ENCODE measurements at regions not wholly inside any gene's neighbourhood (a gene's known extent, or its start where the extent isn't known, plus 50 kb on each side); places are given as distances from the start of the nearest gene placed in this dataset.
"Not testable (repeated sequence)": the region's sequence is repeated elsewhere in the genome, so short reads cannot be mapped to it uniquely, and the experiment has no call there.

DNA sequence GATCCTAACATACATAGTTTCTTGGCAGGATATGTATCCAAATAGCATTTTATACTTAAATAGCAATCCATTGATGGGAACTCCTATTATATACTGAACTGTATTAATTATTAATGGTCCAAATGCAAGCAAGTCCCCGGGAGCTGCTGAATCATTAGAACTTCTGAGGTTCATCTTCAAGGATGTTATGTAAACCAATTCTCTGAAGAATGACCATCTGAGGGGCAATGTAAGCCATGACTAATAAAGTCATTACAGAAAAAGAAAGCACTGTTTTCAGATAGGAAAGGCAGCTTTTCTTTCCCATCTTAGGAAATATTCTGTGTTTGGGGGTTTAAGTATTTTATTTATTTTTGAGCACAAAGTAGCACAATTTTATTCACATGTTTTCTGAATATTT is 166.1 kb upstream of the SLC16A7 start:
- ATAC-seq (no peak), DNase-seq (no peak)
- no peak overlapping the region for H3K27ac ChIP-seq
- TF ChIP-seq, protein P1, sequence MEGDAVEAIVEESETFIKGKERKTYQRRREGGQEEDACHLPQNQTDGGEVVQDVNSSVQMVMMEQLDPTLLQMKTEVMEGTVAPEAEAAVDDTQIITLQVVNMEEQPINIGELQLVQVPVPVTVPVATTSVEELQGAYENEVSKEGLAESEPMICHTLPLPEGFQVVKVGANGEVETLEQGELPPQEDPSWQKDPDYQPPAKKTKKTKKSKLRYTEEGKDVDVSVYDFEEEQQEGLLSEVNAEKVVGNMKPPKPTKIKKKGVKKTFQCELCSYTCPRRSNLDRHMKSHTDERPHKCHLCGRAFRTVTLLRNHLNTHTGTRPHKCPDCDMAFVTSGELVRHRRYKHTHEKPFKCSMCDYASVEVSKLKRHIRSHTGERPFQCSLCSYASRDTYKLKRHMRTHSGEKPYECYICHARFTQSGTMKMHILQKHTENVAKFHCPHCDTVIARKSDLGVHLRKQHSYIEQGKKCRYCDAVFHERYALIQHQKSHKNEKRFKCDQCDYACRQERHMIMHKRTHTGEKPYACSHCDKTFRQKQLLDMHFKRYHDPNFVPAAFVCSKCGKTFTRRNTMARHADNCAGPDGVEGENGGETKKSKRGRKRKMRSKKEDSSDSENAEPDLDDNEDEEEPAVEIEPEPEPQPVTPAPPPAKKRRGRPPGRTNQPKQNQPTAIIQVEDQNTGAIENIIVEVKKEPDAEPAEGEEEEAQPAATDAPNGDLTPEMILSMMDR (IDR thresholded peaks at IDR 0.05), result no peak
- no peaks in the 10 kb centered on the region for H3K9me3 ChIP-seq
- H3K36me3 ChIP-seq, result no peaks in the 10 kb centered on the region
- H3K27me3 ChIP-seq, result no peaks in the 10 kb centered on the region
- no peaks in the 10 kb centered on the region for H3K4me1 ChIP-seq
- intact Hi-C loops (cut with DNase I), result no loop called here
- H3K4me3 ChIP-seq, result no peak overlapping the region

DNA sequence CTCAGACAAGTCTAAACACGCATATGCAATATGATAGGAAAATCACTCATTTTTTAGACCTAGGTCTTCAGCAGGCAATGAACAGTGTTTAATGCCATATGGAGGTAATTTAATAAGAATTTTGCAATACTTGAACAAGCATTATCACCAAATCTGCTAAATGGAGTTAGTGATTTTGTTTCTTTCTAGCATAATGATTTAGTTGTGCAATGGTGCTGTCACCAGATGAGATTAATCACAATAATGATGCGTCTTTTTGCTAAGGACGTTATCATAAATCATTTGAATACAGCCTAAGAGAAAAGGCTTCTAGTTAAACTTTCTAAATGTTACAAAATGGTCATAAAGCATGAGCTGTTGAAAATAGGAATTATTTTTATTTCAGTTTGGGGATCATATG is 170.0 kb upstream of the SLC16A7 start:
- Histone ChIP-seq H3K36me3 (no peaks in the 10 kb centered on the region), H3K4me3 (no peak overlapping the region), H3K27me3 (no peaks in the 10 kb centered on the region), H3K27ac (no peak overlapping the region), H3K9me3 (no peaks in the 10 kb centered on the region), H3K4me1 (no peaks in the 10 kb centered on the region)
- intact Hi-C loops (cut with DNase I), result no loop called here
- ATAC-seq, result no peak
- DNase-seq, result no peak
- TF ChIP-seq, protein P1 (IDR thresholded peaks at IDR 0.05), result no peak

DNA sequence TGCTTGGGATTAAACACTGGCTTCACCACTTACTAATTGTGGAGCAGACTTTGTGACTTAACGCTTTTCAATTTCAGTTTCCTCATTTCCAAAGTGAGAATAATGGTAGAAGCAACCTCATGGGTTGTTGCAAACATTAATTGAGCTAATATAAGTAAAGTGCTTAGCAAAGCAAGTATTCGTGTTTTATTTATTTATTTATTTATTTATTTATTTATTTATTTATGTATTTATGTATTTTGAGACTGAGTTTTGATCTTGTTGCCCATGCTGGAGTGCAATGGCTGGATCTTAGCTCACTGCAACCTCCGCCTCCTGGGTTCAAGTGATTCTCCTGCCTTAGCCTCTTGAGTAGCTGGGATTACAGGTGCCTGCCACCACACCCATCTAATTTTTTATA is 171.2 kb upstream of the SLC16A7 start:
- H3K36me3 ChIP-seq; H3K27me3 ChIP-seq; H3K4me1 ChIP-seq; ATAC-seq; DNase-seq; intact Hi-C loops (cut with DNase I); H3K9me3 ChIP-seq; H3K4me3 ChIP-seq; H3K27ac ChIP-seq: not testable (repeated sequence)

DNA sequence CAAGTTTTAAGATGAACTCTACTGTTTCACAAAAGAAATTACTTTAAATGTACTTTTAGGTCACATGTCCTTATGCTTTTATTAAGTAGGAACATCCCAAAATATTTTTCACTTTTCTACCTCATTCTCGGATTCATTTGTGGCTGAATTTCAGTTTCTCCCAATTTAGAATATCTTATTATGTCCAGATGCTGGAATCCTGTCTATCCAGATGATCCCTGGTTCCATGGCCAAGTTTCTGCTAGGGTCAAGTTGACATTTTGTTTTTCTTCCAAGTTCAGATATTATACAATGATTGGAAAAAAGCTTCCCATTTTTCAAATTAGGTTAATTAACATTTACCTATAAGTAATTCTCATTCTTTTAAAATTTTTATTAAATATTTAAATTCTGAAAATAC is 181.8 kb upstream of the SLC16A7 start:
- H3K4me1 ChIP-seq, result no peaks in the 10 kb centered on the region
- no peaks in the 10 kb centered on the region for H3K9me3 ChIP-seq
- TF ChIP-seq, protein P1 (IDR thresholded peaks at IDR 0.05), result no peak
- intact Hi-C loops (cut with DNase I), result no loop called here
- H3K36me3 ChIP-seq, result no peaks in the 10 kb centered on the region
- no peaks in the 10 kb centered on the region for H3K27me3 ChIP-seq
- no peak overlapping the region for H3K4me3 ChIP-seq
- DNase-seq (no peak), ATAC-seq (no peak)
- no peak overlapping the region for H3K27ac ChIP-seq

DNA sequence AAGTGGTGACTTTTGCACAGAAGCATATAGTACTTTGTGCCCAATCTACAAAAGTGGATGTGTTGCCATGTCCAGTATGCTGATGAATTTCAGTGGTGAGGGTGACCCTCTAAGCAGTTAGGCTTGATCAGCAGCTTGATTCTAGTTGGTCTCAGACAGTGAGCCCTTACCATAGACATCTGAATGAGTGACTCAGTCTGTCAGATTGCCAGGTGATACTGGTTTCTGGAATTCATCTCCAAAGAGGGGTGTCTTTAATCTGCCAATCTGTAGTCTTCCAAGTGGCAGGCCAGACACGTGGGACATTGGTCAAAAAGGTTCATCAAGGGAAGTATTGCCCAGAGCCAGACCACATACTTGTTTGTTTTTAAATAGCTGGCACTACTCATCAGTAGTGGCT is 187.4 kb upstream of the SLC16A7 start:
- intact Hi-C loops (cut with DNase I), result no loop called here
- H3K4me3 ChIP-seq, result no peak overlapping the region

DNA sequence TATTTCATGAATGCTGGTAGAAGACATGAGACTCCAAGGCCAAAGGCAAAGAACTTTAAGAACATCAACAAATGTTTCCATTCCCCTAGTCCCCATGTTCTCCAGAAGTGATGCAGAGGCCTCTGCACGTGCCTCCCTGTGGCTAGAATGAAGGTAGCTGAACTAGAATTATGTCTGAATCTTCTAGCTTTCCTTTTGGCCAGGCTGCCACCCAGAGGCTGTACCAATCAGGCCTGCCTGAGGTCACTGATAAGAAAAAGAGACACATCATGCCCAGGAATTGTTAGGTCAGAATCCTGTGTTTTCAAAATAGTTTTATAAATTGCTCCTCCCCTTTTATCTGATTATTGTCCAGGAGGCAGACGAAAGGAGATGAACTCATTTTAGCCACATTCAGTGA is 188.0 kb upstream of the SLC16A7 start:
- H3K27ac ChIP-seq, result no peak overlapping the region
- H3K36me3 ChIP-seq, result no peaks in the 10 kb centered on the region
- H3K9me3 ChIP-seq, result no peaks in the 10 kb centered on the region
- DNase-seq (no peak), ATAC-seq (no peak)
- TF ChIP-seq, protein P1 (IDR thresholded peaks at IDR 0.05), result no peak
- intact Hi-C loops (cut with DNase I), result no loop called here
- H3K4me1 ChIP-seq, result peaks cover 4% of the 10 kb centered on the region
- no peak overlapping the region for H3K4me3 ChIP-seq
- no peaks in the 10 kb centered on the region for H3K27me3 ChIP-seq

More for the DNA sequence above, 187.4 kb upstream of the SLC16A7 start:
- no peak overlapping the region for H3K27ac ChIP-seq
- H3K4me1 ChIP-seq, result peaks cover 3% of the 10 kb centered on the region
- H3K27me3 ChIP-seq, result no peaks in the 10 kb centered on the region
- DNase-seq, result no peak
- H3K9me3 ChIP-seq, result no peaks in the 10 kb centered on the region
- ATAC-seq, result no peak
- TF ChIP-seq, protein P1 (IDR thresholded peaks at IDR 0.05), result no peak
- no peaks in the 10 kb centered on the region for H3K36me3 ChIP-seq

Measured in upper lobe of right lung (tissue), 1 donor.